GM18505 (cell line): ENCODE measurements at regions not wholly inside any gene's neighbourhood (a gene's known extent, or its start where the extent isn't known, plus 50 kb on each side); places are given as distances from the start of the nearest gene placed in this dataset.

Experiments used
- ATAC-seq: cut with Tn5 transposase; IDR thresholded peaks from one replicate; pipeline ENCODE4 v1.9.1; 2021; ENCODE audit not compliant: unreplicated experiment
- POLR2A ChIP-seq: IDR thresholded peaks from 4 replicates; pipeline ENCODE4 v1.6.1; 2011; ENCODE audit warnings: borderline replicate concordance; ENCODE audit not compliant: insufficient read depth, insufficient read length; ENCODE audit errors: extremely low read depth

DNA sequence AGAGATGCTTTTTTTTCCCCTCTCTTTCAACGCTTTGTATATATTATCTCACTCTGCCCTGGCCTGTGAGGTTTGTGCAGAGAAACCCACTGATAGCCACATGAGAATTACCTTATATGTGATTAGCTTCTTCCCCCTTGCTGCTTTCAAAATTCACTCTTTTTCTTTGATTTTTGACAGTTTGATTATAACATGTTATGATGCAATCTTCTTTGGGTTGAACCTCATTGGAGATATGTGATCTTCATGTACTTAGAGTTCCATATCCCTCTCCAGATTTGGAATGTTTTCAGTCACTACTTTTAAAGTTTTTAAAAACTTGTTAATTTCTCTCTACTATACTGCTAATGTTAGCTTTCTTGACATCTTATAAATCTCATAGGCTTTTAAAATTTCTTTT lies 479.5 kb upstream of the AGA start:
- ATAC-seq, result no peak
- TF ChIP-seq POLR2A, result no peak

GRCh38 chr4:177923888-177924287 lies 481.7 kb upstream of the AGA start:
- ATAC-seq, result no peak
- no peak for TF ChIP-seq POLR2A

DNA sequence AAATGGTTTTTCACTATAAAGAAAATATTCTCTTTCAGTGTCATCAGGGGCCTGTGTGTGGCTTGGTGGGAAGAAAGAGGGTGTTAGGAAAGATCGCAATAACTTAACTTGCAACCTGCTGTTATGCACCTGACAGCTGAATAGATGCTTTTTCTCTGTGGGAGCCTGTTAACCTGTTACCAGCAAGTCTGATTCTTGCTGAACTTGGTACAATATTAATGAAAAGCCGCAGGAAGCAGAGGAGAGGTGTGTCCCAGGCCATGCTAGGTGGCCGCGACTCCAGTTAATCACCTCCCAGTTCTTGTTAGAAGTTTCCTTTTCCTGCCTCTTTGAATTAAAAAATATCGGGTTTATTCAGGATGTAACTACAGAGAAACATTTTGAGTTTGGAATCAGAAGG lies 494.8 kb upstream of the AGA start:
- TF ChIP-seq POLR2A, result no peak
- no peak for ATAC-seq

GRCh38 chr4:177938226-177938625 lies 496.0 kb upstream of the AGA start:
- ATAC-seq, result no peak
- TF ChIP-seq POLR2A, result no peak

DNA sequence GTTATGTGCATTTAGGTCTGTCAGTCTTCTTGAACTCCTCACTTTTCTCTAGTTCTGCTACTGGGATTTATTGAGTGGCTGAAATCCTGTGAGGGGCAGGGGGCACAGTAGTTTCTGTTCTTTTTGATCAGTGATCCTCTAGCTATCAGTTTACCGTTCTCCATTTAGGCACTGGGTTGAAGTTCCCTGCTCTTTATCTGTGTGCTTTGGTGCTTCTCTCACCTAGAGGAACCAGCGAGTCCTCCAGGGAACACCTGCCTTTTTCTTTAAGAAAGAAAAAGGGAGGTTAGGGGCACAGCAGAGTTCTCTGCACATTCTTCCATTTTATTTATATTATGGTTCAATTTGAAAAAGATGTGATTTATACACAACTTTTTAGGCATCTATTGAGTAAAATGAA lies 503.0 kb upstream of the AGA start:
- no peak for TF ChIP-seq POLR2A

GRCh38 chr4:177947607-177948006 lies 505.4 kb upstream of the AGA start:
- no peak for TF ChIP-seq POLR2A
- no peak for ATAC-seq

More for the DNA sequence above, 503.0 kb upstream of the AGA start:
- ATAC-seq, result no peak

- ATAC-seq, result no peak
Measured at GRCh38 chr4:177948853-177949252, 506.6 kb upstream of the AGA start.

GRCh38 chr4:177951026-177951425 lies 508.8 kb upstream of the AGA start:
- TF ChIP-seq POLR2A, result no peak
- no peak for ATAC-seq

More at GRCh38 chr4:177948853-177949252, 506.6 kb upstream of the AGA start:
- TF ChIP-seq POLR2A, result no peak

GRCh38 chr4:177952723-177953122 lies 510.5 kb upstream of the AGA start:
- no peak for ATAC-seq
- TF ChIP-seq POLR2A, result no peak

DNA sequence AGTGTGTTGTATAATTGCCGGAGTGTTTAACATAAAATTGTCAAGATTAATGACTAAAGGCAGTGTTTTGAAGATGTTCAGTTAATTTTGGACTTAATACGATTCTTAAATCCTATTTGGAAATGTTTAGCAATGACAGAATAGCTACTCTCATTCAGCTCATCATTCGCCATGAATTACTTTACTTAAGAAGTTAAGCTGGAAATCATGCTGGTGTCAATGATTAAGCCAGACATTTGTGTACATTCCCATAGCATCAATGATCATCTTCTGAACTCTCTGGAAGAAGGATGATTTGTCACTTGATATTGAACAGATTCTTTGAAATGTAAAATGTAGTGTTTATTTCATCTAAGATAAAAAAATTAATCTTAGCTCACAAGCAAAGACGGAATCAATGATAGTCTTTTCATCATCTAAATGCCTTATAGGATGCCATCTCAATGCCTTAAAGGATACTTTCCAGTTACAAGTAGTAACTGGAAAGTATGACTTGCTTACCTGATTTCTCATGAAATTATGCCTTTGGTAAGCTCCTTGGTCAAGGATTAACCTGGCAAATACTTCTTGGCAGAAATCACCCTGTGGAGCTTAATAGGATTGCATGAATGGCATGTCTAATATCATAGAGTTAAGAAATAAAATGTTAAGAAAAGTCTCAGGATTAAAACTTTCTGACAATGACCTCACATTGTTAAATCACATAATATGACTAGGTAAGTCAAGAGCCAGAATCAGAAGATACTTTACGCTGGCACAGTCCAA lies 515.5 kb upstream of the AGA start:
- no peak for ATAC-seq
- no peak for TF ChIP-seq POLR2A

DNA sequence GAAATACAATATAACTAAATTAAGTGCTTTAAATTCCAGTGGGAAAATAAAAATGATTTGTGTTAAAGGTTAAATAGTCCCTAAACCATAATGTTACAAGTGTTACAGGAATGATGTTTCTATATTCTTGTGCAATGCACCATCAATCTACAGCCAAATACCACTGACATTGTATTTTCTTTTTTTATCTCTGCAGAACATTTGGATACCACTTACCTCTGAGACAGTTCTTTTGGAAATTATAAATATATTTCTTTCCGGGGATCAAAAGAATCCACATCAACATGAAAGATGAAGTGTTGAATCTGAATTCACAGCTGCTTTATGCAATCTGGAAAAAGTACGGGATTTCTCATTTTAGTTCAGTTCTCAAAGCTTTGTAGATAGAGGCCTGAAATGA lies 518.3 kb upstream of the AGA start:
- ATAC-seq, result no peak
- no peak for TF ChIP-seq POLR2A

DNA sequence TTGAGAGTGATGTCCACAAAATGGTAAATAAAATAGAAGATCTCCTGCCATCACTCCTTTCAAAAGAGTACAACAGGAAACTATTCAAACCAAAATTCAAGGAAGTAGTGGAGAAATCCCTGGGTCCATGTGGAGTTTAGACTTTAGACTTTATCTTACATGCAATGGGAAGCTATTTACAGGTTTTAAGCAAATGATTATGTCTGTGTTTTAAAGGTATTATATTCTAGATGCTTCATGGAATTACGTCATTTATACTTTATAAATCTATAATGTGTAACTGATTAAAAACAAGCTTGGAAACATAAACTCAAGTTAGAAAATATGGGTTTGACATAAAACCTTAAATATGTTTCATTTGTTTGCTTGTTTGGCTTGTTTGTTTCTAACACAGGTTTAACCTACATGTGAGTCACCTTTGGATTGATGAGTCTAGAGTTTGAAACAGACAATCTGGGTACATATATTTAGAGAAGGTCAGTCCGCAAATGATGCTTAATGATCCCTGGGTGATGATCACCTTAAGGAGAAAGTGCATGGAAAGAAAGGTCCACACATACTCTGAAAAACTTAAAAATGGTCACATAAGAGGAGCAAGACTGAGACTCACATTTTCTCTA lies 519.6 kb upstream of the AGA start:
- ATAC-seq, result no peak
- no peak for TF ChIP-seq POLR2A

DNA sequence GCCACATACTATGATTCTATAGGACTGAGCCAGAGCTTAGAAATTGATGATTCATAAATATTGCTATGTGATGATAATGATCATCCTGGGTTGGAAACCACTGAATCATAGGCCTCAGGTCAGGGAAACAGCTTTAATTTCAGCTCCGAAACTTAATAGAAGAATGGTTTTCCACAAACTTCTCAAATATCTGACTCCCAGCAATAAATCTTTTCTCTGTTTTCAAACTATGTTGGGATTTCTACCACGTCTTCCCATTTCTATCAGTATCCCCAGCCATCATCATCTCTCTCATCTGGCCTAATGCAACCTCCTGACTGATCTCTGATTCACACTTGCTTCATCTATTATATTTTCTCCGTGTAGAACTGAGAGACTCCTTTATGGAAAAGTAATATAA lies 521.8 kb upstream of the AGA start:
- no peak for ATAC-seq
- TF ChIP-seq POLR2A, result no peak

DNA sequence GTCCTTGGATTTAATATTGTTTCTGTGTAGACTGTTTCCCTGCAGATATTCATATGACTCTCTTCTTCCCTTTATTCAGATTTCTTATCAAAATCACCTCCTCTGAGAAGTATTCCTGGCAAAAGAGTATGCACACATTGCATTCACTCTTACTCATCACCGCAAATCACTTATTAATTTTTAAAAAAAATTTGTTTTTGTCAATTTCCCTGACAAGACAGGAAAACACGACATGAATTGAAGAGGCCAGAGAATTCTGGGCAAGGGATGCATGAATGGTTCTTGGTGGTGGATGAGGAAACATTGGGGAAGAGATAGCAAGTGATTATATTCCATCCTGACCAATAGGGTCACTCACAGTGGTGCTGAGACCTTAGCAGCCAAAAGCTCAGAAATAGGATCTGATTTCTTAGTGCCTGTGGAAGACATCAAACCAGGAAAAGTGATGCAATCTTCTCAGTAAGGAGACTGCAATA lies 522.5 kb upstream of the AGA start:
- no peak for TF ChIP-seq POLR2A
- ATAC-seq, result no peak

DNA sequence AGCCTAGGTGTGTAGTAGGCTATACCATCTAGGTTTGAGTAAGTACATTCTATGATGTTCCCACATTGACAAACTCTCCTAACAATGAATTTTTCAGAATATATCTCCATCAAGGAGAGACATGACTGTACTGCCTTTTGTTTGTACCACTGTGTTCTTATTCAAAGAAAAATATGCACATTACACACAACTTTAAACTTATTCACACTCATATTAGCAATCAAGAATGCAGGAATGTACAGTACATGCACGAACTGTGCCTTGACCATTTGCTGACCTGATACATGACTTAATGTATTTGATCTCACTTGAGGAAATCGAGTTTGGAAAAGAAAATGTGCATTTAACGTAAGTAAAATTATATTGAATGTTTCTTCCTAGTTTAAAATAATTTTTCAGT lies 525.1 kb upstream of the AGA start:
- no peak for ATAC-seq
- no peak for TF ChIP-seq POLR2A

GRCh38 chr4:177968817-177969442 lies 526.7 kb upstream of the AGA start:
- TF ChIP-seq POLR2A, result no peak
- no peak for ATAC-seq
